Spleen (tissue), 11 donors: ENCODE measurements at regions not wholly inside any gene's neighbourhood (a gene's known extent, or its start where the extent isn't known, plus 50 kb on each side); places are given as distances from the start of the nearest gene placed in this dataset.

ENCODE experiments used
- DNase-seq: peaks from one replicate; pipeline ENCODE4 v3.0.0-alpha.2; 2020
- H3K27ac ChIP-seq, 8 donors: fragments of 200-600 bp; sonication (generic) in 7 of 8; 1 replicate in 4 of 8; 2 replicates in 4 of 8; pipeline versions ENCODE4 v1.5.0 to v1.8.0; 2016 to 2021; ENCODE audit warnings: inconsistent platforms in 4 of 8, mild to moderate bottlenecking in 4 of 8, moderate library complexity in 1 of 8
- H3K27me3 ChIP-seq, 7 donors: fragments of 200-600 bp; sonication (generic) in 6 of 7; replicated peaks in 1 of 7; 1 replicate in 4 of 7; 2 replicates in 3 of 7; pipeline versions ENCODE4 v1.5.0 to v1.8.0; 2016 to 2021; ENCODE audit warnings: inconsistent platforms in 3 of 7, mild to moderate bottlenecking in 1 of 7
- H3K36me3 ChIP-seq, 6 donors: fragments of 200-600 bp; sonication (generic) in 5 of 6; 1 replicate in 4 of 6; 2 replicates in 2 of 6; pipeline versions ENCODE4 v1.5.0 to v1.8.0; 2016 to 2021; ENCODE audit warnings: inconsistent platforms in 2 of 6
- H3K4me1 ChIP-seq, 6 donors: fragments of 200-600 bp; sonication (generic) in 5 of 6; 1 replicate in 3 of 6; 2 replicates in 3 of 6; pipeline versions ENCODE4 v1.5.0 to v1.8.0; 2016 to 2021; ENCODE audit warnings: inconsistent platforms in 3 of 6
- H3K4me3 ChIP-seq, 8 donors: fragments of 200-600 bp; sonication (generic) in 7 of 8; 1 replicate in 4 of 8; 2 replicates in 4 of 8; pipeline versions ENCODE4 v1.5.0 to v1.8.0; 2016 to 2021; ENCODE audit warnings: inconsistent platforms in 4 of 8, mild to moderate bottlenecking in 4 of 8, moderate library complexity in 2 of 8
- H3K9me3 ChIP-seq, 8 donors: fragments of 200-600 bp; sonication (generic) in 7 of 8; 1 replicate in 4 of 8; 2 replicates in 4 of 8; pipeline versions ENCODE4 v1.5.0 to v1.8.0; 2016 to 2021; ENCODE audit warnings: inconsistent platforms in 4 of 8
- POLR2A ChIP-seq, 3 donors: fragments of 450-650 bp; IDR thresholded peaks; one replicate each; pipeline ENCODE4 v1.5.1; 2017; ENCODE audit warnings: antibody characterized with exemption in 3 of 3, mild to moderate bottlenecking in 1 of 3
- POLR2AphosphoS5 ChIP-seq, 3 donors: sonication (generic); formaldehyde crosslinking; IDR thresholded peaks; one replicate each; pipeline ENCODE4 v1.5.1; 2017; ENCODE audit warnings: antibody characterized with exemption in 3 of 3
- WGBS, 5 donors: extraction: QIAGEN DNeasy Blood & Tissue Kit in 3 of 5; methylation state at CpG; one replicate each; pipeline versions ENCODE4 v1.1.5 to v1.1.7; 2013 to 2018; 5-methylcytosine and 5-hydroxymethylcytosine counted together
- intact Hi-C: fragments of 100-400 bp; cut with DNase I; formaldehyde crosslinking; loops from one replicate; pipeline ENCODE4 v1.15.0; 2023; ENCODE audit warnings: low total_unique reads
- TF ChIP-seq, protein P1 (sequence below), 11 experiments: fragments of 200-600 bp in 7 of 11; fragments of 450-650 bp in 4 of 11; sonication (generic) in 4 of 11; IDR thresholded peaks in 8 of 11; conservative IDR thresholded peaks in 3 of 11; 1 replicate in 7 of 11; 2 replicates in 4 of 11; pipeline versions ENCODE4 v1.4.0 to v1.8.0; 2016 to 2021; ENCODE audit warnings: antibody characterized with exemption in 11 of 11, inconsistent platforms in 4 of 11, mild to moderate bottlenecking in 1 of 11
- donor health status: healthy with polysubstance abuse.
- donor health status: DM: no; HTN: no; CAD: no; lungs with moderate emphysema.
- donor health status: DM: no; HTN: no; CAD: no.
- donor health status: Bipolar disorder and iron deficiency.
- donor health status: healthy.
- donor health status: DM: no; HTN: no; CAD: no.
- donor health status: DM: yes; HTN: yes; CAD: no.

DNA sequence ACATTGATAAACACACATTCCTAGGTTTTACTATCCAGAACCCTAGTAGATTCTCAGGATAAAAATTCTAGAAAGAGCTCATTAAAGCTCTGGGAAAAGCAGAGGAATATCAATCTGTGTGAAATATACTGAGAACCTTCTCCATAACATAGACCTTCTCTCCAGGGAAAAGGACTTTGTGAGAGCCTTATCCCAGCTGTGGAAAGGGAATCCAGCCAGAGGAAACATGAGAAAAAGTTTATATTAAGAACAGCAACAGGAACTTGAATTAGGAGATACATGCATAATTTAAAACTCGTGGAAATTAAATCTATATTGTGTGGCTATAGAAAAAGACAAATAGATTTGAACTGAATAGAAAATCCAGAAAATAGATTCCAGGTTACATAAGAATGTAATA lies 1639.9 kb downstream of the EFNB2 start:
- no peaks in the 10 kb centered on the region for H3K4me1 ChIP-seq
- DNase-seq: no peak
- H3K4me3 ChIP-seq: no peak overlapping the region
- TF ChIP-seq POLR2AphosphoS5 (IDR thresholded peaks at IDR 0.05): no peak
- TF ChIP-seq, protein P1, sequence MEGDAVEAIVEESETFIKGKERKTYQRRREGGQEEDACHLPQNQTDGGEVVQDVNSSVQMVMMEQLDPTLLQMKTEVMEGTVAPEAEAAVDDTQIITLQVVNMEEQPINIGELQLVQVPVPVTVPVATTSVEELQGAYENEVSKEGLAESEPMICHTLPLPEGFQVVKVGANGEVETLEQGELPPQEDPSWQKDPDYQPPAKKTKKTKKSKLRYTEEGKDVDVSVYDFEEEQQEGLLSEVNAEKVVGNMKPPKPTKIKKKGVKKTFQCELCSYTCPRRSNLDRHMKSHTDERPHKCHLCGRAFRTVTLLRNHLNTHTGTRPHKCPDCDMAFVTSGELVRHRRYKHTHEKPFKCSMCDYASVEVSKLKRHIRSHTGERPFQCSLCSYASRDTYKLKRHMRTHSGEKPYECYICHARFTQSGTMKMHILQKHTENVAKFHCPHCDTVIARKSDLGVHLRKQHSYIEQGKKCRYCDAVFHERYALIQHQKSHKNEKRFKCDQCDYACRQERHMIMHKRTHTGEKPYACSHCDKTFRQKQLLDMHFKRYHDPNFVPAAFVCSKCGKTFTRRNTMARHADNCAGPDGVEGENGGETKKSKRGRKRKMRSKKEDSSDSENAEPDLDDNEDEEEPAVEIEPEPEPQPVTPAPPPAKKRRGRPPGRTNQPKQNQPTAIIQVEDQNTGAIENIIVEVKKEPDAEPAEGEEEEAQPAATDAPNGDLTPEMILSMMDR (IDR thresholded peaks at IDR 0.05 in 8 of 11, conservative IDR thresholded peaks at IDR 0.05 in 3 of 11): no peak
- H3K27me3 ChIP-seq: no peaks in the 10 kb centered on the region
- no peaks in the 10 kb centered on the region for H3K9me3 ChIP-seq
- intact Hi-C loops: no loop called here
- 53 to 71% (median 60%) methylated on average over 1 of the region's 1 CpG for WGBS, 5 donors
- H3K27ac ChIP-seq: no peak overlapping the region
- no peaks in the 10 kb centered on the region for H3K36me3 ChIP-seq

DNA sequence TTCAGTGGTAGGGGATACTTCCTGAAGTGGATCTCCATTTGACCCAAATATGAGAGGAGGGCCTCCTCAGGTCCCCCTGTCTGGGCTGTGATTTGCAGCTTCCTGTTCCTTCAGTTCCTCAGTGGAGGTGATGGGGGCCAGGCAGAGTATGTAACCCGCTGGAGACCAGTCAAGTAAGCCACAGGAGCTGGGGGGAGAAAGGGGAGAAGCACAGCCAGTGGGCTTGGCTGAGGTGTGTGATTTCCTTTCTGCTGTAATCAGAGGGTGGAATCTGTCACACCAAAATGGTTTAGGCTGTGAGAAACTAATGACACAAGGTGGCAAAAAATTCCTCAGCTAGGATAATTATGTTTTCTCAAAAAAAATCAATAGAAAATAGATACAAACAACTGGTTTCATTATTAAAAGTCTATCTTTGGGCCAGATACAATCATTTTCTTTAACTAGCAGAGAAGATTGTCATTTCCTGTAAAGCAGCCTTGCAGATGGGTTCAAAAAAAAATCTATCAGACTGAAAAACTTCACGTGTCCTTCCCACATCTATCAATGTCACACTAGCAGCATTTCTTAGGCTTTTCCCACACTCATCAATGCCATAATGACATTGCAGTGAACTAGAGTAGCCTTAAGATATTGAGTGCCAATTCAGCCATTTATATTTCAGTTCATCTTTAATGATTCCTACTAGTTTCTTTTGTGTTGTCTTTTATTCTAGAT lies 1660.3 kb downstream of the EFNB2 start:
- intact Hi-C loops: no loop called here
- H3K9me3 ChIP-seq: peaks cover 0 to 9% (median 2%) of the 10 kb centered on the region in 8 donors
- DNase-seq: no peak
- WGBS, 5 donors: 17 to 24% (median 20%) methylated on average over 2 of the region's 2 CpGs
- no peak overlapping the region for H3K27ac ChIP-seq
- H3K36me3 ChIP-seq: no peaks in the 10 kb centered on the region
- no peak for TF ChIP-seq POLR2AphosphoS5 (IDR thresholded peaks at IDR 0.05)
- TF ChIP-seq, protein P1 (IDR thresholded peaks at IDR 0.05 in 8 of 11, conservative IDR thresholded peaks at IDR 0.05 in 3 of 11): no peak
- TF ChIP-seq POLR2A (IDR thresholded peaks at IDR 0.05): no peak
- H3K4me3 ChIP-seq: no peak overlapping the region
- H3K4me1 ChIP-seq: no peaks in the 10 kb centered on the region
- no peaks in the 10 kb centered on the region for H3K27me3 ChIP-seq

DNA sequence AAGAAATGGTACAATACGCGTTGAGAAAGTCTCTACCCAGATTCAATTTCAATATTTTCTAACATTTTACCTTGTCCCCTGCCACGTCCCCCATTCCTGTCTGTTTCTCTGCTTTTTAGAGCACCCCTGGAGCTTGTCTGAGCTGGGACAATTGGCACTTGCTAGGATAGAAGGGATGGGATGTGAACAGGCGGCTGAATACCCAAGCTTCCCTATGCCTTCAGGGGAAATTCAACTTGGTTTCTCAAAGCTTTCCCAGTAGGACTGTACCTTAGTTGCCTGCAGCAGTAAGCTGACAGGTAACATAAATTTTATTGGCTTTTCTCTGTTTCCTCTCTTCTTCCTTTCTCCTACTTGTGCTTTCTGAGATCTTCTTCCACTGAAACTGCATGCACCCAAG lies 1663.3 kb downstream of the EFNB2 start:
- Histone ChIP-seq H3K4me1 (no peaks in the 10 kb centered on the region), H3K9me3 (peaks cover 0 to 19% (median 9%) of the 10 kb centered on the region in 8 donors), H3K4me3 (no peak overlapping the region), H3K27ac (no peak overlapping the region), H3K27me3 (no peaks in the 10 kb centered on the region), H3K36me3 (no peaks in the 10 kb centered on the region)
- intact Hi-C loops: no loop called here
- no peak for TF ChIP-seq POLR2A (IDR thresholded peaks at IDR 0.05)
- TF ChIP-seq, protein P1 (IDR thresholded peaks at IDR 0.05 in 8 of 11, conservative IDR thresholded peaks at IDR 0.05 in 3 of 11): no peak
- TF ChIP-seq POLR2AphosphoS5 (IDR thresholded peaks at IDR 0.05): no peak
- no peak for DNase-seq
- WGBS, 5 donors: 61 to 73% (median 65%) methylated on average over 4 of the region's 4 CpGs

DNA sequence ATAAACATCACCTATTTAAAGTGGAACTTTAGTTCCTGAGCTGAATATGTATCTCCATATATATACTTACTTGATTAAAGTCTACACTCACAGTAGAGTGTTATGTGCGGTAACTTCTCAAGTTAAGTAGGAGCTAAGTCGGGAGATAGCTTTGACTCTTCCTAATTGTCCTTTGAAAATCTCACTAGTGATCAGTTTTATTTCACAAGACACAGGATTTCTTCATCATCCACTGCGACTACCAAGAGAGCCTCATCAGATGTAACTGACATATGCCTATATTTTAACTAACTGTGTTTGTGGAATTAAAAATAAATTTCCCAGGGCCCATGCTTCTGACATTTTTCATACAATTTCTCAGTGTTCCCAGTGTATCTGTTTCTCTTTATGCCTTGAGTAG lies 1664.0 kb downstream of the EFNB2 start:
- Histone ChIP-seq H3K27ac (no peak overlapping the region), H3K36me3 (no peaks in the 10 kb centered on the region), H3K9me3 (peaks cover 0 to 19% (median 9%) of the 10 kb centered on the region in 8 donors), H3K4me1 (no peaks in the 10 kb centered on the region), H3K27me3 (no peaks in the 10 kb centered on the region), H3K4me3 (no peak overlapping the region)
- 54 to 90% (median 76%) methylated on average over 3 of the region's 3 CpGs for WGBS, 5 donors
- intact Hi-C loops: no loop called here
- DNase-seq: no peak
- TF ChIP-seq POLR2A (IDR thresholded peaks at IDR 0.05) (no peak), POLR2AphosphoS5 (IDR thresholded peaks at IDR 0.05) (no peak)
- TF ChIP-seq, protein P1 (IDR thresholded peaks at IDR 0.05 in 8 of 11, conservative IDR thresholded peaks at IDR 0.05 in 3 of 11): no peak
